ENCODE measurements at regions not wholly inside any gene's neighbourhood (a gene's known extent, or its start where the extent isn't known, plus 50 kb on each side); places are given as distances from the start of the nearest gene placed in this dataset.
A peak's percentile ranks its signal among the peaks of the same experiment; 100 is the strongest.

- no peak for DNase-seq
Observed at GRCh38 chrX:8323356-8323755, 141.3 kb upstream of the VCX3B start.

DNA sequence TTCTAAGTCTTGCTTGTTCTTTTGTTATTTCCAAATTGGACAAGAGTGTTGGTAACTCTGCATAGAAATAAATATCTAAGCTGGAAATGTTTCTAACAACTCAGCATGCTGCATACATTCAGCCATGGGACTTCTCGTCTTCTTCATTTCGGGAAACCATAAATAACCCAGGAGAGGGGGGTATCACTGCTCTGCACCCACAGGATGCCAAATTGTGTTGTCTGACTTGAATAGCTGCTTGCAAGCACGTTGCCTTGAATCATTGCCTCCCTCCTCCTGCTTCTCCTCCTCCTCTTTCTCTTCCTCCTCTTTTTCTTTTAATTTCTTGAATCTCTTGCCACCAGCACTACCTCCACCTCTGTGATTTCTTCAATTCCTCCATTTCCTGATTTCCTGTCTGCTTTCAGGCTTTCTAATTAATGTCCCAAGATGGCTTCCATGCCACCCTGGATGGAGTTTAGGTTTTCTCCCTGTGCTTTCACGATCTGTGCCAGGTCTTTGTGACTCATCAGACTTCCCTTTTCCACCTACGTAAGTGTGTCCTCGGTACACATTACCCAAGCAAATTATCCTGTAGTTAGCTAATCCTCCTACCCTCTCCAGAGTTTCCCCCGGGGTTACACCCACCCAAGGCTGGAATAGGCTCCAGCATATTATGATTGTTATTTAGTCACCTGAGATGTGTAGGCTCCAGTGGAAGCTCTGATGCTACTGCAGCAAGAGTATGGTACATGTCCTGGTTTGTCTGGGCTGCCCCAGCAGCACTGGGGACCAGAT lies 122.6 kb upstream of the VCX3B start:
- no peak for DNase-seq

DNA sequence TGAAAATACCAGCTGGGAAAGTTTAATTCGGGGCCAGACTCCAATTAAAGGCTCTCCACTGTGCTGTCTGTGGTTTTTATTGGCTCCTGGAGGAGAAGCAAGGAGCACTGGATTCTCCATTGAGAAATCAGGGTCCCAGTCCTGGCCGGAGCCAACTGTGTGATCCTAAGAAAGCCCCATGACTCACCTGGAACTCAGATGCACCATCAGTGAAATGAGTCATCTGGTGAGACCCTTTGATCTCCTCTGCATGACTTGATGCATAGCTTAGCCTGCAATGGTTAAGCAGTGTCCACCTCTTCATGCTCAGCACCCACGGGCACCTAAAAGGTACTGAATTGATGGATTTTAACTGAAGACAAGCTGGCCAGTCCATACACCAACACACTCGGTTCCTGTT lies 119.2 kb upstream of the VCX3B start:
- DNase-seq: no peak

GRCh38 chrX:8346060-8346459 lies 118.6 kb upstream of the VCX3B start:
- no peak for DNase-seq

GRCh38 chrX:8346892-8347291 lies 117.7 kb upstream of the VCX3B start:
- no peak for DNase-seq

DNA sequence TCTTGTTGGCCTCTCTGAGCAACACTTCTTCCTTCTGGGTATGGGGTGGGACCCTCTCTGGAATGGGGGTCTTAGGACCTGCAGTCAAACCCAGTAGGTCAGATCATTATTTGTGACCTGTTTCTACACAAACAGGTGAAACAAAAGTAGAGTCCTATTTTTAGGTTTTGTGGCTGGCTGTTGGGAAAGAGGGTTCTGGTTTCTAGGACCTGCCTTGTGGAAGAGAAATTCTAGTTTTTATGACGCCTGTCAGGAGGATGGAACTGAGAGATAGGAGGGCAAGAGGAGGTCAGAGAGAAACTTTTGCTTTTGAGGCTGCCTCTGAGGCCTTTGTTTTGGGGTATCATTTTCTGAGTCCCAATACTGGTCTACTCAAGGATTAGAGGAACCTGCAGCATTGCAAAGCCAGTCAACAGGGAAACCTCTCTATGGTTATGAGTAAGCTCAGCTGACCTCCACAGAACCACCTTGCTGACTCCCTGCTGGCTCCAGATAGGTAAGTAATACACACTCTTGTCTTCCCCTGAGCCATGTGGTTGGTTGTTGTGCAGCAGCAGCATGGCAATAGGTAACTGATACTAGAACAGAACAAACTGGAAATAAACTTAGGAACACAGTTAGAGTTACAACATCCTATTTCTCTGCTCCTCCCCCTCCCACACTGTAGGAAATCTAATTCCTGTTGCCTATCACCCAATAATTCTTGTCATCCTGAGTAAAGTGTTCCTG lies 114.7 kb upstream of the VCX3B start:
- DNase-seq: no peak

DNA sequence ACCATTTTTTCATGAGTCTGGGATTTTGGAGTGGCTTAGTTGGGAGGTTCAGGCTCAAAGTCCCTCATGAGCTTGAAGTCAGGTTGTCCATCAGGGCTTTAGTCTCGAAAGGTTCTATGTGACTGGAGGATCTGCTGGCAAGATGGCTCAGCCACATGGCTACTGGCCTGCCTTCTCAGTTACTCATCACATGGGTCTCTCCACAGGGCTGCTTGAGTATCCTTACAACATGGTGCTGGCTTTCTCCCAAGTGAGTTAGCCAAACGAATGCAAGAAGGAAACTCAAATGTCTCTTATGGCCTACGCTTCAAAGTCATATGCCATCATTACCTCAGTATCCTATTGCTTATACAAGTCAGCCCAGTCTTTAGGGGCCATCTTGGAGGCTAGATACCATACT lies 106.3 kb upstream of the VCX3B start:
- no peak for DNase-seq

DNA sequence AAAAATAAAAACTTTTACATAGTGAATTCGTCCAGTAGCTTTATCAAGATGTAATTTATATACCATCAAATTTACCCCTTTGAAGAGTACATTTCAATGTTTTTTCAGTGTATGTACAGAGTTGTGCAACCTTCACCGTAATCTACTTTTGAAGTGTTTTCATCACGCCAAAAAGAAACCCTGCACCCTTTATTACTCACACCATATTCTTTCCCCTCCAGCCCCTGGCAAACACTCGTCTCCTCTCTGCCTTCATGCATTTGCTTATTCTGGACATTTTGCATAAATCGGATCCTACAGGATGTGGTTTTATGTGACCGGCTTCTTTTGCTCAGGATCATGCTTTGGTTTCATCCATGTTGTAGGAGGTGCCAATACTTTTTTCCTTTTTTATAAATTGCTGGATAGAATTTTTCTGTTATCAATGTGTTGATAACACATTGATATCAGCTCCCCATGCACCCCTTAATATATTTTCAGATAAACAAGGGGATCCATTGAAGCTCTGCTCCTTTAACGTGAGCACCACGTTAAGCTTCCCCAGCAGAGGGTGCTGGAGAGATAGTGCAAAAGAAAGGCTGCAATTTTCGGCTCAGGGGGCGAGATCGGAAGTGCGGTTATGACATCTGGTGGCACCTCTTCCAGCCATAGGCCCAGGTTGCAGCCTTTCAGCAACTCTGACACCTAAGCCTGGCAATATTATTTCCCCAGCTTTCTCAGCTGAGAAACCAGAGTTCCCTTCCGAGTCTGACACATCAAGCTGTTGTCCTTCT lies 100.1 kb upstream of the VCX3B start:
- peak; percentile 4 for DNase-seq

DNA sequence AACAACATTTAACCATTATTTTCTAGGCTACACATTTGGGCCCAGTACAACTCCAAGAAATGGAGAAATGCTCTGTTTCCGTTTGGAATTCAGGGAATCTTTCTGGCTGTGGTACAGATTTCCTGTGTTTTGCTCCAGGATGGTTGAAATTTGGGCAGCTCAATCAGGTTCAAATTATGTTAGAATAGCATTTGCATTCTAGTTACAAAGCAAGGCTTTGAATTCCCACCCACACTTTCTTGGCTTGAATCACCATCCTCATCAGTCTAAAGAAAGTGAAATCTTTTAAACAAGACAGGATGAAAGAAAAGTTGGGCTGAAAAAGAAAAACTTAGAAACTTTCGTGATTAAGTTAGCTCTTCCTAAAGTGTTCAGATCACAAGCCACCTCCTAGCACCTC lies 98.1 kb upstream of the VCX3B start:
- DNase-seq: no peak

DNA sequence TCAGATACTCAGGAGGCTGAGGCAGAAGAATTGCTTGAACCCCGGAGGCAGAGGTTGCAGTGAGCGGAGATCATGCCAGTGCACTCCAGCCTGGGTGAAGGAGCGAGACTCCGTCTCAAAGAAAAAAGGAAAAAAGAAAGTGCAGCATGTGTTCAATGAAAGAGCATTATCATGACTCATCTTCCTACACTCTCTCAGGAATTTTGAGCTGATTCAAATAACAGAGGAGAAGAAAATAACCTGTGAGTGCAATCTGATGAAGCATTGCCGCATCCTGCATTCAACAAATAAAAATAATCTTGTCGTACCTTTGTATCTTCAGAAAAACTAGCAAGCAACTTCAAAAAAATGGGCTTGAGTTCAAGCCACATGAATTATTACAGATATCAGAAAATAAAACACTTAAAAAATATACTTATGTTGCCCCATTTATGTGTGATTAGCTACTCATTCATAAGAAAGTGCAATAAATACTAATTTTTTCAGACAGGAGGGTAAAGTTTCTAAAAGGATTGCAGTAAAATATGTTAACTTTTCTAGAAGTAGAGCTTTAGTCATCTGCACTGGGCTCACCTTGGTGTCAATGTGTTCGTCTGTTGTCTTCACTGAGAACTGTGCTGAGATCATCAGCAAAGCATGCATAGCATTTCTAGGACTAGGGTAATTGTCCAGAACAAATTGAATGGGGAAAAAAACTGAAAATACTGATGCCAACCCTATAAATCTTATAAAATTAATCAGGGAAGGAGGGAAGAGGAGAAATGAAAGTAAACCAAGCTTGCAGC lies 90.4 kb upstream of the VCX3B start:
- no peak for DNase-seq

- no peak for DNase-seq
Observed at GRCh38 chrX:8377041-8377440, 87.6 kb upstream of the VCX3B start.

DNA sequence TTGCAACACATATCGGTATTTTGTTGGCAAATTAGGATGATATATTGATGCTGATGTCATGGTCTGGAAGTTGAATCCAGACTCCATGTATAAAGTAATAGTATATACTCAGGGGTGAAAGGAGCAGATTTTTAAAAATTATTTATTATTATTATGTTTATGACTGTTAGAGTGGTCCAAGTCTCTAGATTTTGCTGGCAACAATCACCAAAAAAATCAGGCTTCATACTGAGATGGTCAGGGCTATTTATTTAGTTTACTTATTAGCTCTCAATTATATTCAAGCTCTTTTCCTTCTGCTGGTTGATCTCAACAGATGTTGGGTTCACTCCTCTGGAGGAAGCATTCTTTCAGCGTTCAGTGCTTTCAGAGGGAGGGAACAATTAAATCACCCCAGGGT lies 73.9 kb upstream of the VCX3B start:
- DNase-seq: no peak

- DNase-seq: no peak
Observed at GRCh38 chrX:8403988-8404387, 60.6 kb upstream of the VCX3B start.

- peak; percentile 9 for DNase-seq
Observed at GRCh38 chrX:8404471-8404870, 60.2 kb upstream of the VCX3B start.

DNA sequence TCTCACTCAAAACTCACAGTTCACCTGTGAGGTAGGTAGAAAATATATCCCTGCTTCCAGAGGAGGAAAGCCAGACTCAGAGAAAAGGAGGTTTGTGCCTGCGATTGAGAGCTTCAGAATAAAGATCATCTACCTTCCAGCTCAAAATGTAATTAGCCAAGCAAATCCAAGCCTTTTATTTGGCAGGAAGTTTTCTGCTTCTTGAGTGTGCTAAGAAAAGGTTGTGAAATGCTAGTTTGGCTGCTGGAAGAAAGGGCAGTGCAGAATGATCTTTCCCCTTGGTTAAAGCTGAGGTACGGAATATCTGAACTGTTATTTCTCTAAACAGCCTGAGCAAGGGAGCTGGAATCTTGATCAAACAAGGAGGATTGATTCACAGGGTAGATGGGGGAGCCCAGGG lies 59.7 kb upstream of the VCX3B start:
- DNase-seq: no peak

GRCh38 chrX:8405631-8406030 lies 59.0 kb upstream of the VCX3B start:
- no peak for DNase-seq

DNA sequence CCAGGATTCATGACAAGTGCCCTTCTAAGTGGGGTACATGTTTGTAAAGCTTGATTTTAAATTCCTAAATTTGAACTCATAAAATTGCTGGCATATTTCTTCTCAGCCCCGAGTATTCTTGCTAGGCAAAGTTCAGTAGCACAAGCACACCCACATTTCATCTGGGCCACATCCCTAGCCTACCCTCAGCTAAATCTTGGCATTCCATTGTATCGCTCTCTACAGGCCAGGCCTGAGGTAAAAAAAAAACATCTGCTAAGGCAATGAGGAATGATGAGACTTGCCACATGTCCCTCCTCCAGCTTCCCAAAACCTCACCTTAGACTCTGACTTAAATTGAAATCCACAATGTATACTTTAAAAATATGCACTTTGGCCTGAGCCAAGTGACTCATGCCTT lies 51.4 kb upstream of the VCX3B start:
- DNase-seq: no peak
